K562 (cell line): ENCODE measurements at regions not wholly inside any gene's neighbourhood (a gene's known extent, or its start where the extent isn't known, plus 50 kb on each side); places are given as distances from the start of the nearest gene placed in this dataset.

Experiments
- CREM ChIP-seq: IDR thresholded peaks from 2 replicates; pipeline ENCODE4 v1.6.1; 2014; ENCODE audit warnings: antibody characterized with exemption, low read depth
- JUNB ChIP-seq: fragments of 450-650 bp; formaldehyde crosslinking; conservative IDR thresholded peaks from 2 replicates; pipeline ENCODE4 v1.4.0; 2020; ENCODE audit warnings: mild to moderate bottlenecking
- MTF1 ChIP-seq: fragments of 250-450 bp; sonication (Bioruptor Pico); IDR thresholded peaks from 2 replicates; pipeline ENCODE4 v1.9.0; 2021; ENCODE audit warnings: moderate library complexity, mild to moderate bottlenecking, inconsistent platforms, borderline replicate concordance
- NFE2 ChIP-seq: IDR thresholded peaks from 2 replicates; pipeline ENCODE4 v1.6.1; 2014; ENCODE audit warnings: antibody characterized with exemption, low read depth
- PPARD ChIP-seq: fragments of 250-450 bp; sonication (Bioruptor Pico); IDR thresholded peaks from 2 replicates; pipeline ENCODE4 v1.8.0; 2022; ENCODE audit warnings: inconsistent platforms, mild to moderate bottlenecking, moderate library complexity
- TRIM28 ChIP-seq: fragments of 450-650 bp; IDR thresholded peaks from 2 replicates; pipeline ENCODE4 v1.6.1; 2017
- ZNF280A ChIP-seq: fragments of 450-650 bp; IDR thresholded peaks from 2 replicates; pipeline ENCODE4 v1.6.1; 2018; ENCODE audit warnings: mild to moderate bottlenecking, low read depth; ENCODE audit not compliant: partially characterized antibody
- TF ChIP-seq, protein P1 (sequence below), 2 experiments: IDR thresholded peaks in 1 of 2; conservative IDR thresholded peaks in 1 of 2; 2 replicates each; pipeline ENCODE4 v1.6.1; 2016; ENCODE audit warnings: low read depth in 2 of 2, mild to moderate bottlenecking in 1 of 2, missing compliant biosample characterization in 1 of 2, missing genetic modification characterization in 1 of 2, moderate library complexity in 1 of 2
- TF ChIP-seq, protein P2 (sequence below): IDR thresholded peaks from 3 replicates; pipeline ENCODE4 v1.6.1; 2011; ENCODE audit warnings: borderline replicate concordance, mild to moderate bottlenecking, moderate library complexity; ENCODE audit not compliant: insufficient read length; ENCODE audit errors: extremely low read depth
- TF ChIP-seq, protein P3 (sequence below): fragments of 150-350 bp; conservative IDR thresholded peaks from 2 replicates; pipeline ENCODE4 v1.6.1; 2014; ENCODE audit warnings: low read length

DNA sequence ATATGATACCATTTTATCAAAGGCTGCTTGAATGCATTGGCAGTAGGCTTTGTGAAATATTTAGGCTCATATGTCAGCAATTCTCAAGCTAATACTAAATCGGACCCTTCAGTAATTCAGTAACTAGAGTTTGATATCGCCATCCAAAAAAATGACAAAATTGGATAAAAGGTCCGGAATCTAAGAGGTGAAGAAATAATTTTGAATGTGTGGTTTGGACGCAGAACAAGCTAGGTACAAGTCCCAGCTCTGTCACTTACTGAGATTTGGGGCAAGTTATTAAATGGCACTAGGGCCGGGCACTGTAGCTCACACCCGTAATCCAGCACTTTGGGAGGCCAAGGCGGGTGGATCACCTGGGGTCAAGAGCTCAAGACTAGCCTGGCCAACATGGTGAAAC, 956.5 kb downstream of the CDH11 start (continued):
- TF ChIP-seq MTF1 (CRISPR knock-in tag) (no peak), ZNF280A (no peak), JUNB (CRISPR knock-in tag) (no peak), TRIM28 (no peak), NFE2 (no peak), CREM (no peak), PPARD (no peak)
- TF ChIP-seq, protein P1, sequence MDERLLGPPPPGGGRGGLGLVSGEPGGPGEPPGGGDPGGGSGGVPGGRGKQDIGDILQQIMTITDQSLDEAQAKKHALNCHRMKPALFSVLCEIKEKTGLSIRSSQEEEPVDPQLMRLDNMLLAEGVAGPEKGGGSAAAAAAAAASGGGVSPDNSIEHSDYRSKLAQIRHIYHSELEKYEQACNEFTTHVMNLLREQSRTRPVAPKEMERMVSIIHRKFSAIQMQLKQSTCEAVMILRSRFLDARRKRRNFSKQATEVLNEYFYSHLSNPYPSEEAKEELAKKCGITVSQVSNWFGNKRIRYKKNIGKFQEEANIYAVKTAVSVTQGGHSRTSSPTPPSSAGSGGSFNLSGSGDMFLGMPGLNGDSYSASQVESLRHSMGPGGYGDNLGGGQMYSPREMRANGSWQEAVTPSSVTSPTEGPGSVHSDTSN (CRISPR knock-in tag; IDR thresholded peaks at IDR 0.05; ENCODE audit: low read depth) = no peak
- TF ChIP-seq, protein P1 (tag; conservative IDR thresholded peaks at IDR 0.05; ENCODE audit: low read depth) = no peak
- TF ChIP-seq, protein P2, sequence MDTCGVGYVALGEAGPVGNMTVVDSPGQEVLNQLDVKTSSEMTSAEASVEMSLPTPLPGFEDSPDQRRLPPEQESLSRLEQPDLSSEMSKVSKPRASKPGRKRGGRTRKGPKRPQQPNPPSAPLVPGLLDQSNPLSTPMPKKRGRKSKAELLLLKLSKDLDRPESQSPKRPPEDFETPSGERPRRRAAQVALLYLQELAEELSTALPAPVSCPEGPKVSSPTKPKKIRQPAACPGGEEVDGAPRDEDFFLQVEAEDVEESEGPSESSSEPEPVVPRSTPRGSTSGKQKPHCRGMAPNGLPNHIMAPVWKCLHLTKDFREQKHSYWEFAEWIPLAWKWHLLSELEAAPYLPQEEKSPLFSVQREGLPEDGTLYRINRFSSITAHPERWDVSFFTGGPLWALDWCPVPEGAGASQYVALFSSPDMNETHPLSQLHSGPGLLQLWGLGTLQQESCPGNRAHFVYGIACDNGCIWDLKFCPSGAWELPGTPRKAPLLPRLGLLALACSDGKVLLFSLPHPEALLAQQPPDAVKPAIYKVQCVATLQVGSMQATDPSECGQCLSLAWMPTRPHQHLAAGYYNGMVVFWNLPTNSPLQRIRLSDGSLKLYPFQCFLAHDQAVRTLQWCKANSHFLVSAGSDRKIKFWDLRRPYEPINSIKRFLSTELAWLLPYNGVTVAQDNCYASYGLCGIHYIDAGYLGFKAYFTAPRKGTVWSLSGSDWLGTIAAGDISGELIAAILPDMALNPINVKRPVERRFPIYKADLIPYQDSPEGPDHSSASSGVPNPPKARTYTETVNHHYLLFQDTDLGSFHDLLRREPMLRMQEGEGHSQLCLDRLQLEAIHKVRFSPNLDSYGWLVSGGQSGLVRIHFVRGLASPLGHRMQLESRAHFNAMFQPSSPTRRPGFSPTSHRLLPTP = no peak
- TF ChIP-seq, protein P3, sequence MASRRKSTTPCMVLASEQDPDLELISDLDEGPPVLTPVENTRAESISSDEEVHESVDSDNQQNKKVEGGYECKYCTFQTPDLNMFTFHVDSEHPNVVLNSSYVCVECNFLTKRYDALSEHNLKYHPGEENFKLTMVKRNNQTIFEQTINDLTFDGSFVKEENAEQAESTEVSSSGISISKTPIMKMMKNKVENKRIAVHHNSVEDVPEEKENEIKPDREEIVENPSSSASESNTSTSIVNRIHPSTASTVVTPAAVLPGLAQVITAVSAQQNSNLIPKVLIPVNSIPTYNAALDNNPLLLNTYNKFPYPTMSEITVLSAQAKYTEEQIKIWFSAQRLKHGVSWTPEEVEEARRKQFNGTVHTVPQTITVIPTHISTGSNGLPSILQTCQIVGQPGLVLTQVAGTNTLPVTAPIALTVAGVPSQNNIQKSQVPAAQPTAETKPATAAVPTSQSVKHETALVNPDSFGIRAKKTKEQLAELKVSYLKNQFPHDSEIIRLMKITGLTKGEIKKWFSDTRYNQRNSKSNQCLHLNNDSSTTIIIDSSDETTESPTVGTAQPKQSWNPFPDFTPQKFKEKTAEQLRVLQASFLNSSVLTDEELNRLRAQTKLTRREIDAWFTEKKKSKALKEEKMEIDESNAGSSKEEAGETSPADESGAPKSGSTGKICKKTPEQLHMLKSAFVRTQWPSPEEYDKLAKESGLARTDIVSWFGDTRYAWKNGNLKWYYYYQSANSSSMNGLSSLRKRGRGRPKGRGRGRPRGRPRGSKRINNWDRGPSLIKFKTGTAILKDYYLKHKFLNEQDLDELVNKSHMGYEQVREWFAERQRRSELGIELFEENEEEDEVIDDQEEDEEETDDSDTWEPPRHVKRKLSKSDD = no peak
